Activated CD4-positive, alpha-beta T cell treated with anti-CD3 and anti-CD28 coated beads, Interleukin-2, amount 10 ng/mL, durations not matched to agents 7 days and 5 days (primary cell): ENCODE measurements at regions not wholly inside any gene's neighbourhood (a gene's known extent, or its start where the extent isn't known, plus 50 kb on each side); places are given as distances from the start of the nearest gene placed in this dataset.
"Not testable (repeated sequence)": the region's sequence is repeated elsewhere in the genome, so short reads cannot be mapped to it uniquely, and the experiment has no call there.

Experiments
- CTCF ChIA-PET: fragments of 350-600 bp; sonication (Branson Sonifier 250); formaldehyde crosslinking; loops from one replicate; lab custom pipeline; 2021; ENCODE audit warnings: antibody characterized with exemption; lab: Charles Lee
- POLR2A ChIA-PET: fragments of 350-600 bp; sonication (Branson Sonifier 250); formaldehyde crosslinking; loops from one replicate; lab custom pipeline; 2021; ENCODE audit warnings: antibody characterized with exemption; lab: Charles Lee
- DNase-seq: peaks from one replicate; pipeline ENCODE4 v3.0.0-alpha.2; 2020
- H3K27ac Mint-ChIP-seq: one replicate; pipeline ENCODE4 v1.8.0; 2021; ENCODE audit warnings: mild to moderate bottlenecking, moderate library complexity, mixed read lengths
- H3K27me3 Mint-ChIP-seq: one replicate; pipeline ENCODE4 v1.8.0; 2021; ENCODE audit warnings: mixed read lengths
- H3K36me3 Mint-ChIP-seq: one replicate; pipeline ENCODE4 v1.8.0; 2021; ENCODE audit warnings: low read depth, mixed read lengths
- H3K4me1 Mint-ChIP-seq: one replicate; pipeline ENCODE4 v1.8.0; 2021; ENCODE audit warnings: mixed read lengths
- H3K4me3 Mint-ChIP-seq: one replicate; pipeline ENCODE4 v1.8.0; 2021; ENCODE audit warnings: mild to moderate bottlenecking, moderate library complexity, mixed read lengths
- H3K9me3 Mint-ChIP-seq: one replicate; pipeline ENCODE4 v1.8.0; 2021; ENCODE audit warnings: mixed read lengths

DNA sequence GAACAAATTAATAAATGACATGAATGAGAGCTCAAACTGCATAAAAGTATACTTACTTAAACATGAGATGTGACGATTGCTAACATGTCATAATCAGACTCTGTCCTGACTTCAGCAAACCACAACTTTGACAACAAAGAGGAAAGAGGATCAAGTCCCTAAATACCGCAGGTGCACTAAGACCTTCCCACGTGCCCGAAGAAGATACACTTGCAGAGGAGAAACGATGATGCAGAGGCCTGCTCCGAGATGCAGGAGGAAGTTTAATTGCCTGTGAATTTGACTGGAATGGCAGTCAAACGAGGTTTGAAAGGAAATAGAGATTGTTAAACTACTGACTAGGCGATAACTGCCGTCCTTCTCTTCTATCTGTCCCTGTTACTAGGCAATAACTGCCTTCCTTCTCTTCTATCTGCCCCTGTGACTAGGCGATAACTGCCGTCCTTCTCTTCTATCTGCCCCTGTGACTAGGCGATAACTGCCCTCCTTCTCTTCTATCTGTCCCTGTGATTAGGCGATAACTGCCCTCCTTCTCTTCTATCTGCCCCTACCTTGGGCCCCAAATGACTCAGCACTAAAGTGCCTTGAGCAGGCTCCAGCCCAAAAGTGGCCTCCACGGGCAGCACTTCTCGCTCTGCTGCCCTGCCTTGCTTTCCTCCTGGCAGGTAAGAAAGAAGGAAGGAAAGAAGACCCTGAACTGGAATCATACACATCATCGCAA lies 2226.0 kb upstream of the DEFB115 start:
- H3K27ac Mint-ChIP-seq, H3K4me3 Mint-ChIP-seq, CTCF ChIA-PET, DNase-seq, H3K27me3 Mint-ChIP-seq, H3K4me1 Mint-ChIP-seq, H3K36me3 Mint-ChIP-seq, POLR2A ChIA-PET: not testable (repeated sequence)
- peaks cover 22% of the 10 kb centered on the region for H3K9me3 Mint-ChIP-seq

DNA sequence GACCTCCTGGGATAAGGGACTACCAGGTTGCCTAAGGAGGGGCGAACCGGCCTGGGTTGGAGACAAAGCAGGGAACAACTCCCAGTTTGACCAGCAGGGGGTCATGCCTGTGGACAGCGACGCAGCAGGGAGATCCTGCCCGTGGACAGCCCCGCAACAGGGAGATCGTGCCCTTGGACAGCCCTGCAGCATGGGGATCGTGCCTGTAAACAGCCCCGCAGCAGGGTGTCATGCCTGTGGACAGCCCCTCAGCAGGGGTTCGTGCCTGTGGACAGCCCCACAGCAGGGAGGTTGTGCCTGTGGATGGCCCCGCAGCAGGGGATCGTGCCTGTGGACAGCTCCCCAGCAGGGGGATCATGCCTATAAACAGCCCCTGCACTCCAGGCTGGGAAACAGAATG lies 2213.2 kb upstream of the DEFB115 start:
- CTCF ChIA-PET, H3K4me1 Mint-ChIP-seq, POLR2A ChIA-PET, H3K27ac Mint-ChIP-seq, H3K36me3 Mint-ChIP-seq, DNase-seq, H3K27me3 Mint-ChIP-seq, H3K4me3 Mint-ChIP-seq: not testable (repeated sequence)
- peaks cover 16% of the 10 kb centered on the region for H3K9me3 Mint-ChIP-seq

DNA sequence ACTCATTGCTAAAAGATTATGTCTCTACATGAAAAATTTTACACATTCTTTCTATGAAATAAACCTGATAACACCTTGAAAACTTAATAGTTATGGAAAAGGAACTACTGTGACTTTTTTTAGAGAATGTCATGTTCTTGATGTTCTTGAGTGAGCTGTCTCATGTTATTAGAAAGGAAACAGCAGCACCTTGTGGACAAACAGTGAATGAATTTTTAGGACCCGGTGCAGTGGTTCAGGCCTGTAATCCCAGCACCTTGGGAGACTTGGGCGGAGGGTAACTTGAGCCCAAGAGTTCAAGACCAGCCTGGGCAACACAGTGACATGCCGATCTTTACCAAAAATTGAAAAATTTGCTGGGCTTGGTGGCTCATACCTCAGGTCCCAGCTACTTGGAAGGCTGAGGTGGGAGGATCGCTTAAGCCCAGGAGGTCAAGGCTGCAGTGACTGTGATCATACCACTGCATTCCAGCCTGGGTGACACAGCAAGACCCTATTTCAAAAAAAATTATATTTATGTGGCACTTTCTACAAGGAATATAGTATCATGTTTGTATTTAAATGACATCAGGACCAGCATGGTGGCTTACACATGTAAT lies 2207.4 kb upstream of the DEFB115 start:
- H3K4me1 Mint-ChIP-seq, H3K36me3 Mint-ChIP-seq, CTCF ChIA-PET, DNase-seq, H3K27ac Mint-ChIP-seq, H3K27me3 Mint-ChIP-seq, H3K9me3 Mint-ChIP-seq, POLR2A ChIA-PET, H3K4me3 Mint-ChIP-seq: not testable (repeated sequence)

DNA sequence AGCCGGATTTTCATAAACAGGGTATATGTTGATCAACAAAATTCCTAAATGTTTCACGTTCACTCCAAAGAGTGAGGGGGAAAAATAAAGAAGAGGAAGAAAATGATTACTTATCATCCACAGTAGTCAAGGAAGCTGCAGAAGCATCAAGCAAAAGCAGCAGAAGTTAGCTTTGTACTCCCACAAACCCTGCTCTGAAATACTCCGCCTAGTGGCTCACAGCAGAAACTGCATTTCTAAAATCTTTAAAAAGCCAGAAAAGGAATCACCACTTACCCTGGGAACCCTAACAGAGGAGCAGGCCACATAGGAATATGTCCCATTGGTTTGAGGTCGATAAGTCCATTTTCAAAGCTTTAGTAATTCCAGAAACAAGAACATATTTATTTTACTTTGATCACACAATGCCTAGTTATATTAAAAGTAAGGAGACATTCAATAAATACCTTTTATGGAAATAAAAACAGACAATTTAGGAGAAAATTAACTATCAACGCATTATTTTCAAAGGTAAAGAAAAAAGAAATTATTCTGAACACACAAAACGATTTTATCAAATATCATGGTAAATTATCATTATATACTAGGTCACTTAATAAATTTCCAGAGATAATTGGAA lies 2199.5 kb upstream of the DEFB115 start:
- POLR2A ChIA-PET, H3K4me3 Mint-ChIP-seq, H3K4me1 Mint-ChIP-seq, CTCF ChIA-PET, H3K27me3 Mint-ChIP-seq, H3K27ac Mint-ChIP-seq, DNase-seq, H3K36me3 Mint-ChIP-seq: not testable (repeated sequence)
- peaks cover 32% of the 10 kb centered on the region for H3K9me3 Mint-ChIP-seq

DNA sequence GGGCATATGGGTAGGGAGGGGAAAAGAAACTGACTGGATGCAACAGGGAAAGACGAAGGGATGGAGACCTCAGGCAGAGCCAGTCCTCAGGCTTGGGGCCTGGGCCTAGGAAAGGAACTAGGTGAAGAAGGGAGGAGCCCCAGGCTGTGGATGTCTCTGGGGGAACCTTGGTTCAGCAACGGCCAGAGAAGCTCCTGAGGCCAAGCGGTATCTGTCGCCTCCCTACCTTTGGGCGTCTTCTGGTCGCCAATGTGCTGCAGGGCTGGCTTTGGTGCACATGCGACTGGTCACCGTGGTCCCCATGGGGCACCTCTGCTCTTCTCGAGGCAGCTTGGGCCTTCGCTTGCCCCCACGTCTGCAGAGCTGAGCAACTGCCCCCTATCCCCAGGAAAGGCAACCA lies 2195.0 kb upstream of the DEFB115 start:
- H3K4me3 Mint-ChIP-seq, H3K4me1 Mint-ChIP-seq, H3K27ac Mint-ChIP-seq, H3K27me3 Mint-ChIP-seq, CTCF ChIA-PET, H3K36me3 Mint-ChIP-seq, DNase-seq, POLR2A ChIA-PET: not testable (repeated sequence)
- H3K9me3 Mint-ChIP-seq = peaks cover 44% of the 10 kb centered on the region

DNA sequence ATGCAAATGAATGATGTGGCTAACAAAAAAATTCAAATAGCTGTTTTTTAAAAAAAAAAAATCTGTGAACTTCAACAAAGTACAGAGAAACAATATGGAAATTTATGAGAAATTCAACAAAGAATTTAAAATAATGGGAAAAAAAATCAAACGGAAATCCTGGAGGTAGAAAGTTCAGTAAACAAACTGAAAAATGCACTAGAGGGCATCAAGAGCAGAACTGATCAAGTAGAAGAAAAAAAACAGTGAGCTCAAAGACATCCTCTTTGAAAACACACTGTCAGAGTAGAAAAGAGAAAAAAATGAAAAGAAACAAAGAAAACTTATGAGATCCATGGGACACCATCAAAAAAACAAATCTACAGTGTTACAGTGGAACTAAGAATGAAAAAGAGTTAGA lies 2191.1 kb upstream of the DEFB115 start:
- H3K4me3 Mint-ChIP-seq, DNase-seq, CTCF ChIA-PET, H3K36me3 Mint-ChIP-seq, H3K4me1 Mint-ChIP-seq, H3K27ac Mint-ChIP-seq, H3K27me3 Mint-ChIP-seq, POLR2A ChIA-PET: not testable (repeated sequence)
- H3K9me3 Mint-ChIP-seq = peaks cover 39% of the 10 kb centered on the region

DNA sequence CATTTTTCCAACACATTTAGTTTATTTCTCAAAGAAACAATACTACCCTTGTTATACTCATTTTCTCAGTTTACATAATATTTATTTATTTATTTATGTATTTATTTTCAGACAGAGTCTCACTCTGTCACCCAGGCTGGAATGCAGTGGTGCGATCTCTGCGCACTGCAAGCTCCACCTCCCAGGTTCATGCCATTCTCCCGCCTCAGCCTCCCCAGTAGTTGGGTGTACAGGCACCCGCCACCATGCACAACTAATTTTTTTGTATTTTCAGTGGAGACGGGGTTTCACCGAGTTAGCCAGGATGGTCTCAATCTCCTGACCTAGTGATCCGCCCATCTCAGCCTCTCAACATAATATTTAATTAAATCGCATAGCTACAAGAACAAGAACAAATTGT lies 2183.8 kb upstream of the DEFB115 start:
- DNase-seq, H3K4me3 Mint-ChIP-seq, H3K36me3 Mint-ChIP-seq, H3K27ac Mint-ChIP-seq, H3K27me3 Mint-ChIP-seq, H3K4me1 Mint-ChIP-seq, POLR2A ChIA-PET, CTCF ChIA-PET: not testable (repeated sequence)
- H3K9me3 Mint-ChIP-seq = peaks cover 25% of the 10 kb centered on the region

DNA sequence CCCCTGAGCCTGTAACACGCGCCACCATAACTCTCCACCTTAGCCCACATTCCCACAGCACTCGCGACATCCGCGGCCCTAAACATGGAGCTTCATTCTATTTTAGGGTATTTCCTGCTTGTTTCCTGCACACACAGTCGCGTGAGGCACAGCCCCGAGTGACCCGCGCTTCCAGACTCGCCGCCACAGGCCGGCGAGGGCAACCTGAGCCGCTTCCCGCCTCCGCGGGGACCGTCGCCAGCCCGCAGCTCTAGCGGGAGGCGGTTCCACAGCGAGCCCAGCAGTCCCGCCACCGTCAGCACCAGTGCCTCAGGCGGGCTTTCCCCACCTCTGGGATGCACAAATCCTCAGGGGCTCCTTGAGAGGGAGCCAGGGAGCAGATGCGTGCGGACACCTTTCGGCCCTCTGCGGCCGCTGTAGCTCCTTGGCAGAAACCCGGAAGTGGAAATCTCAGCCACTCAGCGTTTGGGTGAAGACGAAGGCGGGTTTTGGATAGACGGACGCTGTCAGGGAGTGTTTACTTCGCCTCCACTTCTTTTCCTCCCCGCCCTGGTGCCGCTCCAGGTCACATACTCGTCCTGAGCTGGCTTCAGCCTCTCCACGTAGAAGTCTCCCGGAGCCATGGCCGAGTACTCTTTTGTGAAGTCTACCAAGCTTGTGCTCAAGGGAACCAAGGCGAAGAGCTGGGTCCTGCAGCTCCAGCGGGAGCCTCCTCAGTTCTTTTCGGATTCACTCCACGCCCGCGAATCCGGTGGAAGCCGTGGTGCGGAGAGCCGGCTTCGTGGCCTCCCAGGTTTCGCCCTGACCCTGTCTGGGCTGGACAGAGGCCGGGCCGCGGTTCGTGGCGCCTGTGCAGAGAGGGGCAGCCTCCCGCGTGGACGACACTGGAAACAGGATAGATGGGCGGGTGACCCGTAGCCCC lies 2177.4 kb upstream of the DEFB115 start:
- CTCF ChIA-PET = no interaction called here
- Mint-ChIP-seq H3K4me1 (no peaks in the 10 kb centered on the region), H3K27ac (peak overlapping the region; percentile 58), H3K27me3 (no peaks in the 10 kb centered on the region), H3K9me3 (peaks cover 39% of the 10 kb centered on the region), H3K4me3 (peak overlapping the region; percentile 59), H3K36me3 (no peaks in the 10 kb centered on the region)
- POLR2A ChIA-PET = no interaction called here
- no peak for DNase-seq

DNA sequence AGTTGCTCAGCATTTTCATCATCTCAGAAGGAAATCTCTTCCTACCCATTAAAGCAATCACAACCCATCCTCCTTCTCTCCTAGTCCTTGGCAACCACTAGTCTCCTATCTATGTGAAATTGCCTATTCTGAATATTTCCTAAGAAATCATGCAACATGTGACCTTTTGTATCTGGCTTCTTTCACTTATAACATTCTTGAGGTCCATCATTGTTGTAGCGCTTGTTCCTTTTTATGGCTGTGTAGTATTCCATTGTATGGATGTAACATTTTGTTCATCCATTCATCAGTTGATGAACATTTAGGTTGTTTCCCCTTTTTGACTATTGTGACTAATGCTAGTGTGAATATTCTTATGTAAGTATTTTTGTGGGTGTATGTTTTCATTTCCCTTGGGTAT lies 2175.8 kb upstream of the DEFB115 start:
- CTCF ChIA-PET, H3K27me3 Mint-ChIP-seq, H3K4me3 Mint-ChIP-seq, H3K27ac Mint-ChIP-seq, POLR2A ChIA-PET, H3K36me3 Mint-ChIP-seq, DNase-seq, H3K4me1 Mint-ChIP-seq: not testable (repeated sequence)
- H3K9me3 Mint-ChIP-seq = peaks cover 33% of the 10 kb centered on the region

DNA sequence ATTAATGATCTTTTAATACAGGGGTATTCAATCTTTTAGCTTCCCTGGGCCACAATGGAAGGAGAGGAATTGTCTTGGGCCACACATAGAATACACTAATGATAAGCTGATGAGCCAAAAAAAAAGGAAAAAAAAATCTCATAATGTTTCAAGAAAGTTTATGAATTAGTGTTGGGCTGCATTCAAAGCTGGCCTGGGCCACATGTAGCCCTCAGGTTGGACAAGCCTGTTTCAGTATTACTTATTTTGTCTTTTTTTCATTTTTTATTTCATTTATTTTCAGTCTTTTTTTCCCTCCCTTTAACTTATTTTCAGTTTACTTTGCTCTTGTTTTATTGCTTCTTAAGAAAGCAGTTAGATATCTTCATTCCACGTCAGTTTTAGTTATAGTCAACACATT lies 2171.8 kb upstream of the DEFB115 start:
- CTCF ChIA-PET = no interaction called here

DNA sequence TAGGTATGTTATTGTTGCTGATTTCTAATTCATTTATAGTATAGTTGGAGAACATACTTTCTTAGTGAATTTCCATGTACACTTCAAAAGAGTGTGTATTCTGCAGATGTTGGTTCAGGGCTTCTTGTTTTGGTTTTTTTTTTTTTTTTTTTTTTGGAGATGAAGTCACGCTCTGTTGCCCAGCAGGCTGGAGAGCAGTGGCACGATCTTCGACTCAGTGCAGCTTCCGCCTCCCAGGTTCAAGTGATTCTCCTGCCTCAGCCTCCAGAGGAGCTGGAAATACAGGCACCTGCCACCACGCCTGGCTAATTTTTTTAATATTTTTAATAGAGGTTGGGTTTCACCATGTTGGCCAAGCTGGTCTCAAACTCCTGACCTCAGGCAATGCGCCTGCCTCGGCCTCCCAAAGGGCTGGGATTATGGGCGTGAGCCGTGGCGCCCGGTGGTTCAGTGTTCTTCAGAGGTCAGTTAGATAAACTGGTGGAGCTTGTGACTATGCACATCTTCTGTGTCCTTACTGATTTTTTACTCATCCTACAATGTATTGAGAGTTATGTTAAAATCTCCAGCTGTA lies 2171.2 kb upstream of the DEFB115 start:
- H3K27me3 Mint-ChIP-seq, H3K4me3 Mint-ChIP-seq, H3K36me3 Mint-ChIP-seq, H3K27ac Mint-ChIP-seq, CTCF ChIA-PET, H3K4me1 Mint-ChIP-seq, POLR2A ChIA-PET, DNase-seq: not testable (repeated sequence)
- H3K9me3 Mint-ChIP-seq = peaks cover 36% of the 10 kb centered on the region

More for the DNA sequence above, 2171.8 kb upstream of the DEFB115 start:
- Mint-ChIP-seq H3K4me1 (no peaks in the 10 kb centered on the region), H3K9me3 (peaks cover 33% of the 10 kb centered on the region), H3K4me3 (no peak overlapping the region), H3K27ac (no peak overlapping the region), H3K36me3 (no peaks in the 10 kb centered on the region), H3K27me3 (no peaks in the 10 kb centered on the region)
- DNase-seq = no peak
- POLR2A ChIA-PET = no interaction called here

DNA sequence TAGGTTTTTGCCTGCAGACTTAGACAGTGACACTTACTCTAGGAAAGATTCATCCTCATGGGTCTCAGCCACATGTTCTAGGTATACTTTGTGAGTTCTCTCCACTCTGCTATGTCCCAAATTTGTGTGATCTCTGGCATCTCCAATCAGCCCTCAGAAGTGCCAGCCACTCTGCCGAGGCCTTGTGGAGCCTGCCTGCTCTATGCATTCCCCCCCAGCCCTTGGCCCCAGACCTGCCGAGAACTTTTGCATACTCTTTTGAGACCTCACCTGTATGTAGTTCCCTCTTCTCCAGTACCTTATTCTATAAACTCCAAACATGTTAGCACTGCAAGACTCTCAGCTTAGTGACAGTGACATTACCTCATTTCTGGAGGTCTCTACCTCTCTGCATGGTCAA lies 2170.5 kb upstream of the DEFB115 start:
- Mint-ChIP-seq H3K4me1 (no peaks in the 10 kb centered on the region), H3K9me3 (peaks cover 33% of the 10 kb centered on the region), H3K27me3 (no peaks in the 10 kb centered on the region), H3K27ac (no peak overlapping the region), H3K36me3 (no peaks in the 10 kb centered on the region), H3K4me3 (no peak overlapping the region)
- CTCF ChIA-PET = no interaction called here
- POLR2A ChIA-PET = no interaction called here
- DNase-seq = no peak

DNA sequence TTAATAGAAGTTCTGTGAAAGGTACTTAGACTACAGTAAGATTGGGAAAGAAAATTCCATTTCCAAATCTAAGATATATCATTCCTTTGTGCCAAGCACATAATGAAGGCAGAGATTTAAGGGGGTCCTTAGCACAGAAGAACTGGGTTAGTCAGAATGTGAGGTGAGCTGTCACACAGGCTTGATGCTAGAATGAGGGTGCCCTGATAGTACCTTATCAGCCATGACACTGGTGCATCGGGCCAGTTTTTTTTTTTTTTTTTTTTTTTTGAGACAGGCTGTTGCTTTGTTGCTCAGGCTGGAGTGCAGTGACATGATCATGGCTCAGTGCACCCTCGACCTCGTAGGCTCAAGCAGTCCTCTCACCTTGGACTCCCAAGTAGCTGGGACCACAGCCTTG lies 2169.6 kb upstream of the DEFB115 start:
- CTCF ChIA-PET, H3K4me3 Mint-ChIP-seq, POLR2A ChIA-PET, H3K36me3 Mint-ChIP-seq, H3K4me1 Mint-ChIP-seq, H3K27me3 Mint-ChIP-seq, DNase-seq, H3K27ac Mint-ChIP-seq: not testable (repeated sequence)
- peaks cover 31% of the 10 kb centered on the region for H3K9me3 Mint-ChIP-seq
